ENCODE measurements at regions not wholly inside any gene's neighbourhood (a gene's known extent, or its start where the extent isn't known, plus 50 kb on each side); places are given as distances from the start of the nearest gene placed in this dataset.
A peak's percentile ranks its signal among the peaks of the same experiment; 100 is the strongest.
"Not testable (repeated sequence)": the region's sequence is repeated elsewhere in the genome, so short reads cannot be mapped to it uniquely, and the experiment has no call there.

- H3K27ac ChIP-seq (ENCODE audit: control insufficient read depth, insufficient read depth, low read length); H3K9me1 ChIP-seq (ENCODE audit: control insufficient read depth, extremely low read depth, insufficient read depth, low read length); H3K9me3 ChIP-seq (ENCODE audit: control insufficient read depth, low read depth, low read length); DNase-seq (ENCODE audit: low read depth, low spot score); H4K20me1 ChIP-seq (ENCODE audit: control insufficient read depth, extremely low read depth, insufficient read depth, low read length); H3K4me2 ChIP-seq (ENCODE audit: control insufficient read depth, extremely low read depth, insufficient read depth, low read depth, low read length); H2AFZ ChIP-seq (ENCODE audit: control insufficient read depth, low read length); H3K79me2 ChIP-seq (ENCODE audit: control insufficient read depth, insufficient read depth, low read length); H3K4me1 ChIP-seq (ENCODE audit: control insufficient read depth, extremely low read depth, insufficient read depth, low read length); H3K9ac ChIP-seq (ENCODE audit: control insufficient read depth, extremely low read depth, insufficient read depth, low read length); H3K4me3 ChIP-seq (ENCODE audit: control insufficient read depth in 2 of 3, extremely low read depth in 1 of 3, insufficient read depth in 2 of 3, low read depth in 1 of 3, low read length in 3 of 3); dilution Hi-C loops (cut with MboI; ENCODE audit: extremely low pct_ligation_motif_present, low sequenced_read_pairs); H3K27me3 ChIP-seq (ENCODE audit: control insufficient read depth, extremely low read depth, insufficient read depth, low read length); FAIRE-seq; H3K36me3 ChIP-seq (ENCODE audit: control insufficient read depth in 2 of 2, extremely low read depth in 1 of 2, insufficient read depth in 2 of 2, low read length in 2 of 2): not testable (repeated sequence)
These were observed 150.8 kb upstream of the KCTD7 start for GRCh38 chr7:66477822-66478397.

- H3K79me2 ChIP-seq (ENCODE audit: control insufficient read depth, insufficient read depth, low read length); H3K4me1 ChIP-seq (ENCODE audit: control insufficient read depth, extremely low read depth, insufficient read depth, low read length); H3K9me3 ChIP-seq (ENCODE audit: control insufficient read depth, low read depth, low read length); H3K9me1 ChIP-seq (ENCODE audit: control insufficient read depth, extremely low read depth, insufficient read depth, low read length); H3K9ac ChIP-seq (ENCODE audit: control insufficient read depth, extremely low read depth, insufficient read depth, low read length); H3K27me3 ChIP-seq (ENCODE audit: control insufficient read depth, extremely low read depth, insufficient read depth, low read length); H3K4me3 ChIP-seq (ENCODE audit: control insufficient read depth in 2 of 3, extremely low read depth in 1 of 3, insufficient read depth in 2 of 3, low read depth in 1 of 3, low read length in 3 of 3); H3K36me3 ChIP-seq (ENCODE audit: control insufficient read depth in 2 of 2, extremely low read depth in 1 of 2, insufficient read depth in 2 of 2, low read length in 2 of 2); H2AFZ ChIP-seq (ENCODE audit: control insufficient read depth, low read length); H3K4me2 ChIP-seq (ENCODE audit: control insufficient read depth, extremely low read depth, insufficient read depth, low read depth, low read length); DNase-seq (ENCODE audit: low read depth, low spot score); dilution Hi-C loops (cut with MboI; ENCODE audit: extremely low pct_ligation_motif_present, low sequenced_read_pairs); H4K20me1 ChIP-seq (ENCODE audit: control insufficient read depth, extremely low read depth, insufficient read depth, low read length): not testable (repeated sequence)
- peak overlapping the region; percentile 31 for H3K27ac ChIP-seq (ENCODE audit: control insufficient read depth, insufficient read depth, low read length)
- FAIRE-seq, result peak; percentile 74
These were observed 147.5 kb upstream of the KCTD7 start for GRCh38 chr7:66481229-66481628.

GRCh38 chr7:66489065-66489464 lies 139.6 kb upstream of the KCTD7 start:
- H3K36me3 ChIP-seq (ENCODE audit: control insufficient read depth in 2 of 2, extremely low read depth in 1 of 2, insufficient read depth in 2 of 2, low read length in 2 of 2); H3K79me2 ChIP-seq (ENCODE audit: control insufficient read depth, insufficient read depth, low read length); H3K9ac ChIP-seq (ENCODE audit: control insufficient read depth, extremely low read depth, insufficient read depth, low read length); DNase-seq (ENCODE audit: low read depth, low spot score); H4K20me1 ChIP-seq (ENCODE audit: control insufficient read depth, extremely low read depth, insufficient read depth, low read length); H2AFZ ChIP-seq (ENCODE audit: control insufficient read depth, low read length); H3K4me2 ChIP-seq (ENCODE audit: control insufficient read depth, extremely low read depth, insufficient read depth, low read depth, low read length); dilution Hi-C loops (cut with MboI; ENCODE audit: extremely low pct_ligation_motif_present, low sequenced_read_pairs); FAIRE-seq; H3K27me3 ChIP-seq (ENCODE audit: control insufficient read depth, extremely low read depth, insufficient read depth, low read length); H3K27ac ChIP-seq (ENCODE audit: control insufficient read depth, insufficient read depth, low read length); H3K9me3 ChIP-seq (ENCODE audit: control insufficient read depth, low read depth, low read length); H3K4me3 ChIP-seq (ENCODE audit: control insufficient read depth in 2 of 3, extremely low read depth in 1 of 3, insufficient read depth in 2 of 3, low read depth in 1 of 3, low read length in 3 of 3); H3K9me1 ChIP-seq (ENCODE audit: control insufficient read depth, extremely low read depth, insufficient read depth, low read length): not testable (repeated sequence)
- H3K4me1 ChIP-seq (ENCODE audit: control insufficient read depth, extremely low read depth, insufficient read depth, low read length), result peaks cover 13% of the 10 kb centered on the region

- H3K36me3 ChIP-seq (ENCODE audit: control insufficient read depth in 2 of 2, extremely low read depth in 1 of 2, insufficient read depth in 2 of 2, low read length in 2 of 2); H3K9me3 ChIP-seq (ENCODE audit: control insufficient read depth, low read depth, low read length); H3K9me1 ChIP-seq (ENCODE audit: control insufficient read depth, extremely low read depth, insufficient read depth, low read length); H3K4me3 ChIP-seq (ENCODE audit: control insufficient read depth in 2 of 3, extremely low read depth in 1 of 3, insufficient read depth in 2 of 3, low read depth in 1 of 3, low read length in 3 of 3); H3K79me2 ChIP-seq (ENCODE audit: control insufficient read depth, insufficient read depth, low read length); H2AFZ ChIP-seq (ENCODE audit: control insufficient read depth, low read length); H4K20me1 ChIP-seq (ENCODE audit: control insufficient read depth, extremely low read depth, insufficient read depth, low read length); H3K27me3 ChIP-seq (ENCODE audit: control insufficient read depth, extremely low read depth, insufficient read depth, low read length); H3K9ac ChIP-seq (ENCODE audit: control insufficient read depth, extremely low read depth, insufficient read depth, low read length); dilution Hi-C loops (cut with MboI; ENCODE audit: extremely low pct_ligation_motif_present, low sequenced_read_pairs); H3K4me2 ChIP-seq (ENCODE audit: control insufficient read depth, extremely low read depth, insufficient read depth, low read depth, low read length): not testable (repeated sequence)
- FAIRE-seq, result peak; percentile 39
- H3K27ac ChIP-seq (ENCODE audit: control insufficient read depth, insufficient read depth, low read length), result peak overlapping the region; percentile 47
- peaks cover 15% of the 10 kb centered on the region for H3K4me1 ChIP-seq (ENCODE audit: control insufficient read depth, extremely low read depth, insufficient read depth, low read length)
- peak; percentile 26 for DNase-seq (ENCODE audit: low read depth, low spot score)
These were observed 138.9 kb upstream of the KCTD7 start for GRCh38 chr7:66489741-66490140.

- H3K4me3 ChIP-seq (ENCODE audit: control insufficient read depth in 2 of 3, extremely low read depth in 1 of 3, insufficient read depth in 2 of 3, low read depth in 1 of 3, low read length in 3 of 3); H3K9me1 ChIP-seq (ENCODE audit: control insufficient read depth, extremely low read depth, insufficient read depth, low read length); H3K9ac ChIP-seq (ENCODE audit: control insufficient read depth, extremely low read depth, insufficient read depth, low read length); H3K27me3 ChIP-seq (ENCODE audit: control insufficient read depth, extremely low read depth, insufficient read depth, low read length); H3K36me3 ChIP-seq (ENCODE audit: control insufficient read depth in 2 of 2, extremely low read depth in 1 of 2, insufficient read depth in 2 of 2, low read length in 2 of 2); H3K4me2 ChIP-seq (ENCODE audit: control insufficient read depth, extremely low read depth, insufficient read depth, low read depth, low read length); H4K20me1 ChIP-seq (ENCODE audit: control insufficient read depth, extremely low read depth, insufficient read depth, low read length); DNase-seq (ENCODE audit: low read depth, low spot score); H3K79me2 ChIP-seq (ENCODE audit: control insufficient read depth, insufficient read depth, low read length); FAIRE-seq; H3K27ac ChIP-seq (ENCODE audit: control insufficient read depth, insufficient read depth, low read length); H2AFZ ChIP-seq (ENCODE audit: control insufficient read depth, low read length); dilution Hi-C loops (cut with MboI; ENCODE audit: extremely low pct_ligation_motif_present, low sequenced_read_pairs); H3K9me3 ChIP-seq (ENCODE audit: control insufficient read depth, low read depth, low read length): not testable (repeated sequence)
- peaks cover 15% of the 10 kb centered on the region for H3K4me1 ChIP-seq (ENCODE audit: control insufficient read depth, extremely low read depth, insufficient read depth, low read length)
These were observed 137.7 kb upstream of the KCTD7 start for GRCh38 chr7:66490979-66491378.
